MM.1S (cell line): ENCODE measurements at regions not wholly inside any gene's neighbourhood (a gene's known extent, or its start where the extent isn't known, plus 50 kb on each side); places are given as distances from the start of the nearest gene placed in this dataset.

Source experiments
- DNase-seq: peaks from one replicate; pipeline ENCODE4 v3.0.0-alpha.2; 2015
- H2AFZ ChIP-seq: fragments of 300-600 bp; sonication (generic); 2 replicates; pipeline ENCODE4 v1.6.0; 2016; ENCODE audit warnings: antibody characterized with exemption, low read length
- H3F3A ChIP-seq: fragments of 300-600 bp; sonication (generic); 2 replicates; pipeline ENCODE4 v1.6.1; 2016; ENCODE audit warnings: mild to moderate bottlenecking, antibody characterized with exemption, low read length, moderate library complexity, mixed read lengths; ENCODE audit not compliant: insufficient read depth
- H3K27ac ChIP-seq: fragments of 300-600 bp; sonication (generic); 2 replicates; pipeline ENCODE4 v1.5.1; 2016; ENCODE audit warnings: mild to moderate bottlenecking, low read length
- H3K27me3 ChIP-seq: fragments of 300-600 bp; sonication (generic); replicated peaks from 2 replicates; pipeline ENCODE4 v1.6.0; 2016; ENCODE audit warnings: low read length; ENCODE audit not compliant: insufficient read depth
- H3K36me3 ChIP-seq: fragments of 300-600 bp; sonication (generic); replicated peaks from 2 replicates; pipeline ENCODE4 v1.6.1; 2016; ENCODE audit warnings: mild to moderate bottlenecking, low read length, mixed read lengths; ENCODE audit not compliant: insufficient read depth
- H3K4me1 ChIP-seq: fragments of 300-600 bp; sonication (generic); 2 replicates; pipeline ENCODE4 v1.6.1; 2016; ENCODE audit warnings: low read length, mixed read lengths
- H3K4me2 ChIP-seq: fragments of 300-600 bp; sonication (generic); 2 replicates; pipeline ENCODE4 v1.6.0; 2016; ENCODE audit warnings: low read depth, low read length
- H3K4me3 ChIP-seq: fragments of 300-600 bp; sonication (generic); 2 replicates; pipeline ENCODE4 v1.5.1; 2016; ENCODE audit warnings: low read length, mixed read lengths
- H3K79me2 ChIP-seq: fragments of 300-600 bp; sonication (generic); 2 replicates; pipeline ENCODE4 v1.6.1; 2016; ENCODE audit warnings: mixed run types, low read length, mixed read lengths
- H3K9ac ChIP-seq: fragments of 300-600 bp; sonication (generic); 2 replicates; pipeline ENCODE4 v1.6.1; 2016; ENCODE audit warnings: low read length, mixed read lengths
- H3K9me2 ChIP-seq: fragments of 300-600 bp; sonication (generic); replicated peaks from 2 replicates; pipeline ENCODE4 v1.6.1; 2016; ENCODE audit warnings: mild to moderate bottlenecking, low read length, mixed read lengths; ENCODE audit not compliant: insufficient read depth
- H3K9me3 ChIP-seq: fragments of 300-600 bp; sonication (generic); replicated peaks from 2 replicates; pipeline ENCODE4 v1.6.1; 2016; ENCODE audit warnings: mild to moderate bottlenecking, low read length, mixed read lengths; ENCODE audit not compliant: insufficient read depth
- H4K20me1 ChIP-seq: fragments of 300-600 bp; sonication (generic); 2 replicates; pipeline ENCODE4 v1.6.1; 2016; ENCODE audit warnings: mild to moderate bottlenecking, low read length, moderate library complexity, mixed read lengths; ENCODE audit not compliant: insufficient read depth
- CTCF ChIP-seq: fragments of 300-600 bp; sonication (generic); IDR thresholded peaks from 2 replicates; pipeline ENCODE4 v1.5.1; 2016; ENCODE audit warnings: antibody characterized with exemption, low read length, mixed read lengths
- EZH2 ChIP-seq: fragments of 300-600 bp; sonication (generic); optimal IDR thresholded peaks from 2 replicates; pipeline ENCODE3; 2017; ENCODE audit warnings: low read depth, mild to moderate bottlenecking, antibody characterized with exemption, low read length, mixed read lengths
- EZH2phosphoT487 ChIP-seq: fragments of 300-600 bp; sonication (generic); IDR thresholded peaks from 2 replicates; pipeline ENCODE4 v1.6.1; 2018; ENCODE audit warnings: antibody characterized with exemption, low read length

GRCh38 chr3:110293660-110294059 is 778.0 kb upstream of the NECTIN3 start:
- Histone ChIP-seq H3K9me2 (no peaks in the 10 kb centered on the region), H4K20me1 (no peaks in the 10 kb centered on the region), H3K36me3 (no peaks in the 10 kb centered on the region), H3K27me3 (no peaks in the 10 kb centered on the region), H3K4me1 (no peaks in the 10 kb centered on the region), H2AFZ (no peak overlapping the region), H3K9ac (no peak overlapping the region), H3F3A (no peaks in the 10 kb centered on the region), H3K27ac (no peak overlapping the region), H3K4me2 (no peak overlapping the region), H3K79me2 (no peaks in the 10 kb centered on the region), H3K9me3 (no peaks in the 10 kb centered on the region), H3K4me3 (no peak overlapping the region)
- DNase-seq: no peak
- no peak for TF ChIP-seq CTCF
- TF ChIP-seq EZH2: no peak

GRCh38 chr3:110296885-110297284 is 774.7 kb upstream of the NECTIN3 start:
- Histone ChIP-seq H3F3A (no peaks in the 10 kb centered on the region), H3K36me3 (no peaks in the 10 kb centered on the region), H3K4me3 (no peak overlapping the region), H3K27me3 (no peaks in the 10 kb centered on the region), H3K9me2 (no peaks in the 10 kb centered on the region), H3K9ac (no peak overlapping the region), H4K20me1 (no peaks in the 10 kb centered on the region), H3K79me2 (no peaks in the 10 kb centered on the region), H3K27ac (no peak overlapping the region), H3K4me1 (no peaks in the 10 kb centered on the region), H3K4me2 (no peak overlapping the region), H2AFZ (no peak overlapping the region), H3K9me3 (no peaks in the 10 kb centered on the region)
- TF ChIP-seq EZH2phosphoT487 (no peak), EZH2 (no peak), CTCF (no peak)
- no peak for DNase-seq

- H3K4me3 ChIP-seq: no peak overlapping the region
- no peaks in the 10 kb centered on the region for H3K36me3 ChIP-seq
- no peak for DNase-seq
- no peaks in the 10 kb centered on the region for H4K20me1 ChIP-seq
- H3K27ac ChIP-seq: no peak overlapping the region
- no peak overlapping the region for H3K9ac ChIP-seq
- H3K27me3 ChIP-seq: no peaks in the 10 kb centered on the region
- no peaks in the 10 kb centered on the region for H3K9me2 ChIP-seq
- no peaks in the 10 kb centered on the region for H3F3A ChIP-seq
- H2AFZ ChIP-seq: no peak overlapping the region
- TF ChIP-seq EZH2: no peak
- no peak for TF ChIP-seq EZH2phosphoT487
- no peaks in the 10 kb centered on the region for H3K79me2 ChIP-seq
- no peak overlapping the region for H3K4me2 ChIP-seq
- no peaks in the 10 kb centered on the region for H3K9me3 ChIP-seq
- H3K4me1 ChIP-seq: no peaks in the 10 kb centered on the region
These were observed 769.8 kb upstream of the NECTIN3 start for GRCh38 chr3:110301781-110302180.

- Histone ChIP-seq H3K79me2 (no peaks in the 10 kb centered on the region), H4K20me1 (no peaks in the 10 kb centered on the region), H3K27ac (no peak overlapping the region), H3K9me2 (no peaks in the 10 kb centered on the region), H3K4me3 (no peak overlapping the region), H3F3A (no peaks in the 10 kb centered on the region), H3K4me1 (0 out of 2 replicates have a peak, but pooled peaks cover 5% of the 10 kb centered on the region), H2AFZ (no peak overlapping the region), H3K36me3 (no peaks in the 10 kb centered on the region), H3K9me3 (no peaks in the 10 kb centered on the region), H3K4me2 (no peak overlapping the region), H3K27me3 (no peaks in the 10 kb centered on the region), H3K9ac (no peak overlapping the region)
- TF ChIP-seq CTCF: no peak
- TF ChIP-seq EZH2: no peak
- no peak for TF ChIP-seq EZH2phosphoT487
- DNase-seq: no peak
These were observed 764.4 kb upstream of the NECTIN3 start for GRCh38 chr3:110307065-110307809.
